SKM-1 treated with dmso at 0.1 percent for 144 hours (cell line): ENCODE measurements at regions not wholly inside any gene's neighbourhood (a gene's known extent, or its start where the extent isn't known, plus 50 kb on each side); places are given as distances from the start of the nearest gene placed in this dataset.
"Not testable (repeated sequence)": the region's sequence is repeated elsewhere in the genome, so short reads cannot be mapped to it uniquely, and the experiment has no call there.

ENCODE experiments used
- DNase-seq: peaks from one replicate; lab custom pipeline; 2025; ENCODE audit not compliant: unreplicated experiment; lab: John Stamatoyannopoulos, UW

- DNase-seq, result no peak
Observed at GRCh38 chr6:82507112-82507511, 143.5 kb downstream of the TPBG start.

- no peak for DNase-seq
Observed at GRCh38 chr6:82511546-82511945, 147.9 kb downstream of the TPBG start.

GRCh38 chr6:82517896-82518295, 154.3 kb downstream of the TPBG start:
- not testable (repeated sequence) for DNase-seq

- no peak for DNase-seq
Observed at GRCh38 chr6:82521369-82521768, 157.8 kb downstream of the TPBG start.

- DNase-seq, result no peak
Observed at GRCh38 chr6:82521861-82522260, 158.2 kb downstream of the TPBG start.

- no peak for DNase-seq
Observed at GRCh38 chr6:82524031-82524430, 160.4 kb downstream of the TPBG start.

GRCh38 chr6:82525775-82526495, 162.3 kb downstream of the TPBG start:
- no peak for DNase-seq

- DNase-seq, result not testable (repeated sequence)
Observed at GRCh38 chr6:82529960-82530460, 166.4 kb downstream of the TPBG start.

GRCh38 chr6:82534876-82535275, 171.3 kb downstream of the TPBG start:
- no peak for DNase-seq

GRCh38 chr6:82549480-82549879, 185.9 kb downstream of the TPBG start:
- not testable (repeated sequence) for DNase-seq

GRCh38 chr6:82551311-82551710, 187.7 kb downstream of the TPBG start:
- DNase-seq, result not testable (repeated sequence)

- DNase-seq, result no peak
Observed at GRCh38 chr6:82551831-82552230, 188.2 kb downstream of the TPBG start.

GRCh38 chr6:82553863-82554531, 190.4 kb downstream of the TPBG start:
- no peak for DNase-seq

- no peak for DNase-seq
Observed at GRCh38 chr6:82554666-82555065, 191.0 kb downstream of the TPBG start.

- DNase-seq, result no peak
Observed at GRCh38 chr6:82555801-82556200, 192.2 kb downstream of the TPBG start.

- DNase-seq, result not testable (repeated sequence)
Observed at GRCh38 chr6:82558531-82558930, 194.9 kb downstream of the TPBG start.

- DNase-seq, result no peak
Observed at GRCh38 chr6:82567621-82568020, 204.0 kb downstream of the TPBG start.

- no peak for DNase-seq
Observed at GRCh38 chr6:82568290-82568993, 204.8 kb downstream of the TPBG start.

GRCh38 chr6:82569022-82569421, 205.4 kb downstream of the TPBG start:
- DNase-seq, result no peak

- DNase-seq, result no peak
Observed at GRCh38 chr6:82570083-82570482, 206.5 kb downstream of the TPBG start.

GRCh38 chr6:82571455-82571854, 207.8 kb downstream of the TPBG start:
- no peak for DNase-seq
